GM21447 (cell line): ENCODE measurements at regions not wholly inside any gene's neighbourhood (a gene's known extent, or its start where the extent isn't known, plus 50 kb on each side); places are given as distances from the start of the nearest gene placed in this dataset.

Source experiments
- ATAC-seq: cut with Tn5 transposase; IDR thresholded peaks from one replicate; pipeline ENCODE4 v1.9.1; 2021; ENCODE audit not compliant: unreplicated experiment

- ATAC-seq: no peak
Observed at GRCh38 chr7:7114575-7115291, 67.6 kb upstream of the C1GALT1 start.

- ATAC-seq: no peak
Observed at GRCh38 chr7:7117935-7118586, 64.3 kb upstream of the C1GALT1 start.

GRCh38 chr7:7118822-7119221, 63.5 kb upstream of the C1GALT1 start:
- no peak for ATAC-seq

GRCh38 chr7:7119729-7120128, 62.6 kb upstream of the C1GALT1 start:
- ATAC-seq: no peak

GRCh38 chr7:7122033-7122478, 60.3 kb upstream of the C1GALT1 start:
- ATAC-seq: no peak

- no peak for ATAC-seq
Observed at GRCh38 chr7:7122701-7123281, 59.6 kb upstream of the C1GALT1 start.

- ATAC-seq: no peak
Observed at GRCh38 chr7:7125963-7126362, 56.4 kb upstream of the C1GALT1 start.

- ATAC-seq: no peak
Observed at GRCh38 chr7:7127773-7128172, 54.6 kb upstream of the C1GALT1 start.

- no peak for ATAC-seq
Observed at GRCh38 chr7:7129381-7129780, 53.0 kb upstream of the C1GALT1 start.

GRCh38 chr7:7131273-7131672, 51.1 kb upstream of the C1GALT1 start:
- ATAC-seq: no peak
